ENCODE measurements at regions not wholly inside any gene's neighbourhood (a gene's known extent, or its start where the extent isn't known, plus 50 kb on each side); places are given as distances from the start of the nearest gene placed in this dataset.

GRCh38 chr5:136675769-136676168 lies 310.4 kb upstream of the TRPC7 start:
- TF ChIP-seq TARDBP (IDR thresholded peaks at IDR 0.05) (no peak), ELF4 (IDR thresholded peaks at IDR 0.05) (no peak), FOXK2 (IDR thresholded peaks at IDR 0.05) (no peak), NFRKB (IDR thresholded peaks at IDR 0.05) (no peak), BHLHE40 (IDR thresholded peaks at IDR 0.05; ENCODE audit: borderline replicate concordance) (no peak), SP1 (IDR thresholded peaks at IDR 0.05) (no peak), L3MBTL2 (conservative IDR thresholded peaks at IDR 0.05) (no peak), FOXM1 (IDR thresholded peaks at IDR 0.05; ENCODE audit: borderline replicate concordance) (no peak)
